GM12878 (cell line): ENCODE measurements at regions not wholly inside any gene's neighbourhood (a gene's known extent, or its start where the extent isn't known, plus 50 kb on each side); places are given as distances from the start of the nearest gene placed in this dataset.

Experiments
- ASH2L ChIP-seq: fragments of 300-600, 200-600 bp; sonication (generic); IDR thresholded peaks from 2 replicates; pipeline ENCODE4 v1.6.1; 2017; ENCODE audit warnings: low read depth, mild to moderate bottlenecking, borderline replicate concordance
- BMI1 ChIP-seq: fragments of 450-650 bp; IDR thresholded peaks from 2 replicates; pipeline ENCODE4 v1.6.1; 2016; ENCODE audit warnings: mild to moderate bottlenecking, moderate library complexity, borderline replicate concordance
- CTCF ChIP-seq, 3 experiments: IDR thresholded peaks in 2 of 3; conservative IDR thresholded peaks in 1 of 3; 2 replicates each; pipeline ENCODE4 v1.5.1; 2011; ENCODE audit warnings: low read depth in 3 of 3, low read length in 3 of 3, mild to moderate bottlenecking in 3 of 3, control low read depth in 2 of 3, moderate library complexity in 2 of 3, inconsistent platforms in 1 of 3, mixed read lengths in 1 of 3; ENCODE audit not compliant: control insufficient read depth in 2 of 3, insufficient read depth in 1 of 3; ENCODE audit errors: extremely low read depth in 1 of 3
- EP300 ChIP-seq, 2 experiments: fragments of 150-350 bp in 1 of 2; IDR thresholded peaks; 2 replicates each; pipeline ENCODE4 v1.6.1; 2011 to 2012; ENCODE audit warnings: low read depth in 2 of 2, low read length in 2 of 2, borderline replicate concordance in 1 of 2, improper control_type of control experiment in 1 of 2, inconsistent platforms in 1 of 2; ENCODE audit not compliant: control insufficient read depth in 1 of 2
- GABPA ChIP-seq: IDR thresholded peaks from 2 replicates; pipeline ENCODE4 v1.6.1; 2014; ENCODE audit warnings: antibody characterized with exemption, low read depth, mild to moderate bottlenecking, inconsistent platforms
- SP1 ChIP-seq: IDR thresholded peaks from one replicate; pipeline ENCODE4 v1.6.1; 2011; ENCODE audit warnings: low read depth, low read length
- TAF1 ChIP-seq: IDR thresholded peaks from 2 replicates; pipeline ENCODE4 v1.6.1; 2011; ENCODE audit warnings: mild to moderate bottlenecking, low read depth, low read length, borderline replicate concordance
- TCF3 ChIP-seq: IDR thresholded peaks from 2 replicates; pipeline ENCODE4 v1.6.1; 2012; ENCODE audit warnings: low read depth, mild to moderate bottlenecking, low read length, borderline replicate concordance; ENCODE audit not compliant: insufficient read depth

GRCh38 chr6:22072949-22073348 is 223.9 kb downstream of the PRL start:
- TF ChIP-seq TCF3 = no peak
- no peak for TF ChIP-seq CTCF (IDR thresholded peaks at IDR 0.05 in 2 of 3, conservative IDR thresholded peaks at IDR 0.05 in 1 of 3; ENCODE audit: control insufficient read depth in 2 of 3, extremely low read depth in 1 of 3, insufficient read depth in 1 of 3, low read depth in 3 of 3, low read length in 3 of 3)
- no peak for TF ChIP-seq TAF1
- TF ChIP-seq EP300 (IDR thresholded peaks at IDR 0.05; ENCODE audit: borderline replicate concordance in 1 of 2, control insufficient read depth in 1 of 2, low read depth in 2 of 2, low read length in 2 of 2) = no peak
- no peak for TF ChIP-seq SP1
- no peak for TF ChIP-seq ASH2L
- TF ChIP-seq BMI1 = no peak
- no peak for TF ChIP-seq GABPA
